Stimulated activated memory B cell treated with anti-CD40 and anti-IgM and Interleukin-4, amounts not matched to agents 10 μg/mL and 1 μg/mL and 100 μg/mL, for 72 hours (primary cell): ENCODE measurements at regions not wholly inside any gene's neighbourhood (a gene's known extent, or its start where the extent isn't known, plus 50 kb on each side); places are given as distances from the start of the nearest gene placed in this dataset.
"Not testable (repeated sequence)": the region's sequence is repeated elsewhere in the genome, so short reads cannot be mapped to it uniquely, and the experiment has no call there.

Experiments used
- ATAC-seq: fragments of 150-1000 bp; cut with Tn5 transposase; 2 replicates; pipeline ENCODE4 v1.10.0; 2021
- H3K27ac Mint-ChIP-seq: one replicate; pipeline ENCODE4 v1.8.0; 2022; ENCODE audit warnings: mild to moderate bottlenecking, mixed read lengths
- H3K27me3 Mint-ChIP-seq: one replicate; pipeline ENCODE4 v1.8.0; 2022; ENCODE audit warnings: mixed read lengths
- H3K36me3 Mint-ChIP-seq: one replicate; pipeline ENCODE4 v1.8.0; 2022; ENCODE audit warnings: mixed read lengths
- H3K4me1 Mint-ChIP-seq: one replicate; pipeline ENCODE4 v1.8.0; 2022; ENCODE audit warnings: mixed read lengths
- H3K4me3 Mint-ChIP-seq: one replicate; pipeline ENCODE4 v1.8.0; 2022; ENCODE audit warnings: mild to moderate bottlenecking, moderate library complexity, mixed read lengths
- H3K9me3 Mint-ChIP-seq: one replicate; pipeline ENCODE4 v1.8.0; 2022; ENCODE audit warnings: mixed read lengths

- ATAC-seq, result no peak
- Mint-ChIP-seq H3K36me3 (no peaks in the 10 kb centered on the region), H3K4me1 (no peaks in the 10 kb centered on the region), H3K9me3 (no peaks in the 10 kb centered on the region), H3K4me3 (no peak overlapping the region), H3K27me3 (peaks cover 20% of the 10 kb centered on the region), H3K27ac (no peak overlapping the region)
Observed at GRCh38 chr3:10683106-10683505, 132.9 kb upstream of the SLC6A11 start.

- Mint-ChIP-seq H3K4me3 (no peak overlapping the region), H3K27ac (no peak overlapping the region), H3K4me1 (no peaks in the 10 kb centered on the region), H3K36me3 (no peaks in the 10 kb centered on the region), H3K9me3 (no peaks in the 10 kb centered on the region), H3K27me3 (peaks cover 20% of the 10 kb centered on the region)
- no peak for ATAC-seq
Observed at GRCh38 chr3:10688126-10688525, 127.9 kb upstream of the SLC6A11 start.

GRCh38 chr3:10688548-10689172, 127.4 kb upstream of the SLC6A11 start:
- no peaks in the 10 kb centered on the region for H3K9me3 Mint-ChIP-seq
- H3K36me3 Mint-ChIP-seq, result no peaks in the 10 kb centered on the region
- no peaks in the 10 kb centered on the region for H3K4me1 Mint-ChIP-seq
- H3K27ac Mint-ChIP-seq, result no peak overlapping the region
- H3K27me3 Mint-ChIP-seq, result peaks cover 20% of the 10 kb centered on the region
- no peak overlapping the region for H3K4me3 Mint-ChIP-seq
- ATAC-seq, result no peak

- no peaks in the 10 kb centered on the region for H3K9me3 Mint-ChIP-seq
- no peaks in the 10 kb centered on the region for H3K36me3 Mint-ChIP-seq
- H3K27ac Mint-ChIP-seq, result no peak overlapping the region
- ATAC-seq, result no peak
- peaks cover 21% of the 10 kb centered on the region for H3K27me3 Mint-ChIP-seq
- H3K4me3 Mint-ChIP-seq, result no peak overlapping the region
- no peaks in the 10 kb centered on the region for H3K4me1 Mint-ChIP-seq
Observed at GRCh38 chr3:10692039-10692622, 123.9 kb upstream of the SLC6A11 start.

GRCh38 chr3:10693457-10693856, 122.6 kb upstream of the SLC6A11 start:
- Mint-ChIP-seq H3K27ac (no peak overlapping the region), H3K9me3 (no peaks in the 10 kb centered on the region), H3K4me1 (no peaks in the 10 kb centered on the region), H3K36me3 (no peaks in the 10 kb centered on the region), H3K27me3 (peaks cover 31% of the 10 kb centered on the region), H3K4me3 (no peak overlapping the region)
- no peak for ATAC-seq

GRCh38 chr3:10694179-10694578, 121.8 kb upstream of the SLC6A11 start:
- no peak overlapping the region for H3K27ac Mint-ChIP-seq
- ATAC-seq, result no peak
- H3K27me3 Mint-ChIP-seq, result peaks cover 31% of the 10 kb centered on the region
- no peaks in the 10 kb centered on the region for H3K4me1 Mint-ChIP-seq
- no peaks in the 10 kb centered on the region for H3K9me3 Mint-ChIP-seq
- no peak overlapping the region for H3K4me3 Mint-ChIP-seq
- no peaks in the 10 kb centered on the region for H3K36me3 Mint-ChIP-seq

GRCh38 chr3:10695186-10695585, 120.8 kb upstream of the SLC6A11 start:
- ATAC-seq, H3K4me1 Mint-ChIP-seq, H3K36me3 Mint-ChIP-seq, H3K9me3 Mint-ChIP-seq, H3K4me3 Mint-ChIP-seq, H3K27ac Mint-ChIP-seq: not testable (repeated sequence)
- peaks cover 31% of the 10 kb centered on the region for H3K27me3 Mint-ChIP-seq

GRCh38 chr3:10695595-10696285, 120.3 kb upstream of the SLC6A11 start:
- Mint-ChIP-seq H3K9me3 (no peaks in the 10 kb centered on the region), H3K27me3 (peaks cover 33% of the 10 kb centered on the region), H3K27ac (no peak overlapping the region), H3K4me1 (no peaks in the 10 kb centered on the region), H3K36me3 (no peaks in the 10 kb centered on the region), H3K4me3 (no peak overlapping the region)
- ATAC-seq, result no peak

GRCh38 chr3:10697918-10698317, 118.1 kb upstream of the SLC6A11 start:
- Mint-ChIP-seq H3K27ac (no peak overlapping the region), H3K36me3 (no peaks in the 10 kb centered on the region), H3K9me3 (no peaks in the 10 kb centered on the region), H3K4me3 (no peak overlapping the region), H3K27me3 (peaks cover 45% of the 10 kb centered on the region), H3K4me1 (no peaks in the 10 kb centered on the region)
- ATAC-seq, result no peak

- no peak for ATAC-seq
- Mint-ChIP-seq H3K36me3 (no peaks in the 10 kb centered on the region), H3K4me3 (no peak overlapping the region), H3K27ac (no peak overlapping the region), H3K27me3 (peaks cover 65% of the 10 kb centered on the region), H3K4me1 (no peaks in the 10 kb centered on the region), H3K9me3 (no peaks in the 10 kb centered on the region)
Observed at GRCh38 chr3:10700821-10701220, 115.2 kb upstream of the SLC6A11 start.

- Mint-ChIP-seq H3K4me3 (no peak overlapping the region), H3K9me3 (no peaks in the 10 kb centered on the region), H3K4me1 (peaks cover 8% of the 10 kb centered on the region), H3K27ac (no peak overlapping the region), H3K27me3 (peaks cover 63% of the 10 kb centered on the region), H3K36me3 (no peaks in the 10 kb centered on the region)
- peak; percentile 22 for ATAC-seq
Observed at GRCh38 chr3:10702961-10703740, 112.9 kb upstream of the SLC6A11 start.

GRCh38 chr3:10703875-10704274, 112.2 kb upstream of the SLC6A11 start:
- no peaks in the 10 kb centered on the region for H3K36me3 Mint-ChIP-seq
- H3K27ac Mint-ChIP-seq, result no peak overlapping the region
- H3K27me3 Mint-ChIP-seq, result peaks cover 70% of the 10 kb centered on the region
- H3K9me3 Mint-ChIP-seq, result no peaks in the 10 kb centered on the region
- peaks cover 8% of the 10 kb centered on the region for H3K4me1 Mint-ChIP-seq
- ATAC-seq, result no peak
- H3K4me3 Mint-ChIP-seq, result no peak overlapping the region

GRCh38 chr3:10706156-10706739, 109.8 kb upstream of the SLC6A11 start:
- no peak overlapping the region for H3K27ac Mint-ChIP-seq
- ATAC-seq, result no peak
- H3K4me3 Mint-ChIP-seq, result no peak overlapping the region
- H3K27me3 Mint-ChIP-seq, result peaks cover 86% of the 10 kb centered on the region
- H3K4me1 Mint-ChIP-seq, result peaks cover 8% of the 10 kb centered on the region
- H3K9me3 Mint-ChIP-seq, result no peaks in the 10 kb centered on the region
- H3K36me3 Mint-ChIP-seq, result no peaks in the 10 kb centered on the region

GRCh38 chr3:10706740-10707399, 109.2 kb upstream of the SLC6A11 start:
- H3K36me3 Mint-ChIP-seq, result no peaks in the 10 kb centered on the region
- no peak for ATAC-seq
- H3K27ac Mint-ChIP-seq, result no peak overlapping the region
- H3K4me1 Mint-ChIP-seq, result peaks cover 8% of the 10 kb centered on the region
- peak overlapping the region; percentile 51 for H3K4me3 Mint-ChIP-seq
- no peaks in the 10 kb centered on the region for H3K9me3 Mint-ChIP-seq
- H3K27me3 Mint-ChIP-seq, result peaks cover 84% of the 10 kb centered on the region
